Ovary (tissue), 3 donors: ENCODE measurements at regions not wholly inside any gene's neighbourhood (a gene's known extent, or its start where the extent isn't known, plus 50 kb on each side); places are given as distances from the start of the nearest gene placed in this dataset.

ENCODE experiments used
- CTCF ChIP-seq, 3 donors: fragments of 450-650 bp in 2 of 3; fragments of 200-600 bp in 1 of 3; IDR thresholded peaks; one replicate each; pipeline versions ENCODE4 v1.5.1 to v1.8.0; 2016 to 2022; ENCODE audit warnings: antibody characterized with exemption in 3 of 3, mild to moderate bottlenecking in 1 of 3
- EP300 ChIP-seq: sonication (generic); formaldehyde crosslinking; IDR thresholded peaks from one replicate; pipeline ENCODE4 v1.6.1; 2017; ENCODE audit warnings: antibody characterized with exemption
- donor health status: DM: no; HTN: no; CAD: no.

DNA sequence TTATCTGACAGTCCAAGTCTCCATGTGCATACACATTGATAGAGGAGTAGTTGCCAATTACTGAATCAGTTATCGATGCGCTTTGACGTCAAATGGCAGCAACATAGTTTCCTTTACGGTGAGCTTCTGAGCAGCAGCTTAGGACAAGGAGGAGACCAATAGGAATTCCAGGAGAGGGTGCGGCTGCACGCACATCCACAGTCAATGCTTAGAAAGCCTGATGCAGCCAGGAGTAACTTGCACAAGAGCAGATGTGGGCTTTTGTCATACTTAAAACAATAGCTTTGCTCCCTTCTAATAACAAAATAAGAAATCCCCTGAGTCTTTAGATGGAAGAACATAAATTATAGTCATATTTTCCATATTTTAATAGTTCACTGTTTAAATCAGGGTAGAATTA lies 442.1 kb downstream of the BCKDHB start:
- TF ChIP-seq CTCF (IDR thresholded peaks at IDR 0.05), result no peak
- no peak for TF ChIP-seq EP300
